ENCODE measurements at regions not wholly inside any gene's neighbourhood (a gene's known extent, or its start where the extent isn't known, plus 50 kb on each side); places are given as distances from the start of the nearest gene placed in this dataset.
A peak's percentile ranks its signal among the peaks of the same experiment; 100 is the strongest.

DNA sequence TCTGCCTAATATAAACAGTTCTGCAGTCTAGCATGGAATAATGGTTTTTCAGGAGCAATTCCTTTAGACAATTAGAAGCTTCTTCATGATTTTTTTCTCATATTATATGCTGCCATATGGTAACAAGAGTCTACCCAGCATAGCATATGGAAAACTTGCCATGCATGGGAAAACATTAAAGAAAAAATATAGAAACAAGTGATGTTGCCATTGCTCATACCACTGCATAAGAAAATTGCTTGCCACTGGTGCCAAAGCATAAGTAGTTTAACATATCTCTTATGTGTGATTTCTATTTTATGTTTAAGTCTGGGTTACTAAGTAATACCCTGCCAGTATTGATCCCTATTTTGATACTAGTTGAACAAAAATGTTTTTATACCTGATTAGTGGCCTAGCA lies 171.2 kb downstream of the CCDC59 start:
- Mint-ChIP-seq H3K9me3 (no peaks in the 10 kb centered on the region), H3K4me1 (no peaks in the 10 kb centered on the region), H3K27me3 (ENCODE audit: insufficient read depth) (no peaks in the 10 kb centered on the region), H3K4me3 (no peak overlapping the region), H3K36me3 (ENCODE audit: low read depth) (no peaks in the 10 kb centered on the region), H3K27ac (no peak overlapping the region)
- Histone ChIP-seq H3K4me1 (ENCODE audit: control insufficient read depth, insufficient read depth, low read length) (no peaks in the 10 kb centered on the region), H3K4me3 (ENCODE audit: low read length) (no peak overlapping the region), H3K9ac (ENCODE audit: extremely low read depth, low read length, poor library complexity, severe bottlenecking) (no peak overlapping the region), H3K36me3 (ENCODE audit: control insufficient read depth, insufficient read depth, low read length) (no peaks in the 10 kb centered on the region), H3K9me3 (ENCODE audit: control insufficient read depth, low read length) (no peaks in the 10 kb centered on the region), H3K27me3 (ENCODE audit: control insufficient read depth, insufficient read depth, low read length, poor library complexity, severe bottlenecking) (no peaks in the 10 kb centered on the region), H3K27ac (ENCODE audit: low read depth, low read length) (no peak overlapping the region)
- no peak for DNase-seq
- TF ChIP-seq, protein P1, sequence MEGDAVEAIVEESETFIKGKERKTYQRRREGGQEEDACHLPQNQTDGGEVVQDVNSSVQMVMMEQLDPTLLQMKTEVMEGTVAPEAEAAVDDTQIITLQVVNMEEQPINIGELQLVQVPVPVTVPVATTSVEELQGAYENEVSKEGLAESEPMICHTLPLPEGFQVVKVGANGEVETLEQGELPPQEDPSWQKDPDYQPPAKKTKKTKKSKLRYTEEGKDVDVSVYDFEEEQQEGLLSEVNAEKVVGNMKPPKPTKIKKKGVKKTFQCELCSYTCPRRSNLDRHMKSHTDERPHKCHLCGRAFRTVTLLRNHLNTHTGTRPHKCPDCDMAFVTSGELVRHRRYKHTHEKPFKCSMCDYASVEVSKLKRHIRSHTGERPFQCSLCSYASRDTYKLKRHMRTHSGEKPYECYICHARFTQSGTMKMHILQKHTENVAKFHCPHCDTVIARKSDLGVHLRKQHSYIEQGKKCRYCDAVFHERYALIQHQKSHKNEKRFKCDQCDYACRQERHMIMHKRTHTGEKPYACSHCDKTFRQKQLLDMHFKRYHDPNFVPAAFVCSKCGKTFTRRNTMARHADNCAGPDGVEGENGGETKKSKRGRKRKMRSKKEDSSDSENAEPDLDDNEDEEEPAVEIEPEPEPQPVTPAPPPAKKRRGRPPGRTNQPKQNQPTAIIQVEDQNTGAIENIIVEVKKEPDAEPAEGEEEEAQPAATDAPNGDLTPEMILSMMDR (conservative IDR thresholded peaks at IDR 0.05), result no peak

DNA sequence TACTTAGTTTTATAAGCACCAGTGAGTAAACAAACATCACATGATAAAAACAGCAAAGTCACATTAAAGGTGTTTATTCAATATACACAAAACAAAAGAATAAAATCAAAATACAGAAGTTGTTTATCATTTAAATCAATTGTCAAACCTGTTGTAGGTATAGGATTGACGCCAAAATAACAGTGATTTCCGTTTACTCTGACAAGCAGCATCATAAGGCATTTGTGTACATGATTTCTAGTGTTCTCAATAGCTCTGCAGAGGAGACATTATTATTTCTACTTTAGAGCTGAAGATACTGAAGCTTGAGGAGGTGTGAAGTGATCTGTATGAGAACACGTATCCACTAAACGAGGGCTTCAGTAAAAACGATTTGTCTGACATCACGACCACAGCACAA lies 171.9 kb downstream of the CCDC59 start:
- Mint-ChIP-seq H3K4me3 (no peak overlapping the region), H3K9me3 (no peaks in the 10 kb centered on the region), H3K27me3 (ENCODE audit: insufficient read depth) (no peaks in the 10 kb centered on the region), H3K4me1 (no peaks in the 10 kb centered on the region), H3K36me3 (ENCODE audit: low read depth) (no peaks in the 10 kb centered on the region), H3K27ac (no peak overlapping the region)
- Histone ChIP-seq H3K4me1 (ENCODE audit: control insufficient read depth, insufficient read depth, low read length) (no peaks in the 10 kb centered on the region), H3K9ac (ENCODE audit: extremely low read depth, low read length, poor library complexity, severe bottlenecking) (no peak overlapping the region), H3K4me3 (ENCODE audit: low read length) (no peak overlapping the region), H3K36me3 (ENCODE audit: control insufficient read depth, insufficient read depth, low read length) (no peaks in the 10 kb centered on the region), H3K27ac (ENCODE audit: low read depth, low read length) (no peak overlapping the region), H3K27me3 (ENCODE audit: control insufficient read depth, insufficient read depth, low read length, poor library complexity, severe bottlenecking) (no peaks in the 10 kb centered on the region), H3K9me3 (ENCODE audit: control insufficient read depth, low read length) (no peaks in the 10 kb centered on the region)
- no peak for DNase-seq
- TF ChIP-seq, protein P1 (conservative IDR thresholded peaks at IDR 0.05), result no peak
- 89 to 100% methylated on average over 2 to 6 of the region's 6 CpGs for WGBS, 2 experiments (ENCODE audit: insufficient coverage in 1 of 2, insufficient read length in 1 of 2)

DNA sequence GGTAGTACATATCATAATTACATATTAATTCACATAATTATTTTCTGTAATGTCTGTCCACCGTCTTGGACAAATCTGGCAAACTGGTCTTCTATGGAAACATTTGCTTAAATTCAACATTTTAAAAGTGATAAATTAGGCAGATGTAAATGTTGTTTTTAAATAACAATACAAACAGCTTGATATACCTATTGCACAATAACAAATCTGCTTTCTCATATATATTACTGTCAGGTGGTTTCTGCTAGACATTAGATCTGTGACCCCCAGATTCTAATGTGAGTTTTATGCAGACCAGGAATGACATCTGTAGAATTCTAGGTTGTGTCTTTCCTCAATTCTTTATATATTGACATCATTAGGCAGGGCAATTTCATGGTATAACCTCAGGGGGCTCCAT lies 173.3 kb downstream of the CCDC59 start:
- H3K27ac Mint-ChIP-seq, result no peak overlapping the region

More for the DNA sequence above, 173.3 kb downstream of the CCDC59 start:
- no peaks in the 10 kb centered on the region for H3K4me1 ChIP-seq (ENCODE audit: control insufficient read depth, insufficient read depth, low read length)
- H3K36me3 ChIP-seq (ENCODE audit: control insufficient read depth, insufficient read depth, low read length), result no peaks in the 10 kb centered on the region
- TF ChIP-seq, protein P1 (conservative IDR thresholded peaks at IDR 0.05), result peak; percentile 18
- no peak overlapping the region for H3K4me3 ChIP-seq (ENCODE audit: low read length)
- Mint-ChIP-seq H3K4me3 (no peak overlapping the region), H3K4me1 (no peaks in the 10 kb centered on the region), H3K36me3 (ENCODE audit: low read depth) (no peaks in the 10 kb centered on the region), H3K27me3 (ENCODE audit: insufficient read depth) (no peaks in the 10 kb centered on the region), H3K9me3 (no peaks in the 10 kb centered on the region)
- no peaks in the 10 kb centered on the region for H3K27me3 ChIP-seq (ENCODE audit: control insufficient read depth, insufficient read depth, low read length, poor library complexity, severe bottlenecking)
- H3K27ac ChIP-seq (ENCODE audit: low read depth, low read length), result no peak overlapping the region
- no peaks in the 10 kb centered on the region for H3K9me3 ChIP-seq (ENCODE audit: control insufficient read depth, low read length)
- WGBS, 2 experiments (ENCODE audit: insufficient coverage in 1 of 2, insufficient read length in 1 of 2), result no CpG with 5 or more reads among the region's 1 CpG
- H3K9ac ChIP-seq (ENCODE audit: extremely low read depth, low read length, poor library complexity, severe bottlenecking), result no peak overlapping the region
- DNase-seq, result no peak
